GM12875 (cell line): ENCODE measurements at regions not wholly inside any gene's neighbourhood (a gene's known extent, or its start where the extent isn't known, plus 50 kb on each side); places are given as distances from the start of the nearest gene placed in this dataset.

ENCODE experiments used
- H3K4me3 ChIP-seq: one replicate; pipeline ENCODE4 v1.5.1; 2011; ENCODE audit warnings: low read depth, low read length, control low read depth
- CTCF ChIP-seq: IDR thresholded peaks from 2 replicates; pipeline ENCODE4 v1.5.1; 2011; ENCODE audit warnings: low read depth, mild to moderate bottlenecking, control low read depth, inconsistent platforms, low read length, moderate library complexity, borderline replicate concordance; ENCODE audit not compliant: insufficient read depth

GRCh38 chr12:58341791-58342190 is 400.4 kb downstream of the ATP23 start:
- H3K4me3 ChIP-seq = no peak overlapping the region
- no peak for TF ChIP-seq CTCF

- TF ChIP-seq CTCF = no peak
Observed at GRCh38 chr12:58342736-58343135, 401.4 kb downstream of the ATP23 start.

GRCh38 chr12:58346032-58346632 is 404.8 kb downstream of the ATP23 start:
- H3K4me3 ChIP-seq = no peak overlapping the region
- TF ChIP-seq CTCF = peak; percentile 48; the same call in 1 of the 2 replicates

More at GRCh38 chr12:58342736-58343135, 401.4 kb downstream of the ATP23 start:
- no peak overlapping the region for H3K4me3 ChIP-seq

DNA sequence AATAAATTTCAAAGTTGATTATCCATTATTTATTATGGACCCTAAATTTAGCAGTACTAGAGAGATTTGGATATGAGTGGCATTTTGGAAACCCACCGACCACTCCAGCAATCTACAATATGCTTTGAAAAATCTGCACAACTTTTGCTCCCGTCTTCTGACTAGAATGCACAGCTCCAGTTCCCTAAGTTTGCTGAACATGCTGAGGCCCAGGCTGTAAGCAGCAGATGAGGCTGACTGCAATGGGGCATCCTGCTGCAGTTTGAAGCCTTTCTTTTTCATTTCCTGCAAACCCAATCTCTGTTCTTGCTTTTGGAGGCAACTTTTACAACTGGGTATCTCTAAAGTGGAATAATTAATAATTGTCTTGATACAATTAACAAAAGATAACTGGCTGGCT is 405.8 kb downstream of the ATP23 start:
- H3K4me3 ChIP-seq = no peak overlapping the region
- no peak for TF ChIP-seq CTCF

DNA sequence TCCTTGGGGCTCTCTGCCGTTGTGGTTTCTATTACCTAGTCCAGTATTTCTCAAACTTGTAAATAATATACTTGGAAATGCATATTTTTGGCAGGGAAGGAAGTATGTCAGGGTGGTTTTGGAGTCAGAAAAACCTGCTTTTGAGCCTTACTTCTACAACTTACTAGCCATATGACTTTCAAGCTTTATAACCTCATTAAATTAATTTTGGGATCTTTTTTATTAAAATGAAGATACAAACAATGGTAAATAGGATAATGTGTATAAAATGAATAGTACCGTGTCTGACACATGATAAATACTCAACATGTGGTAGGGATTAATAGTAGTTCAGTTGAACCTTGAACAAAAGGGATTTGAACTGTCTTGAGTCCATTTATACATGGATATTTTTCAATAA is 406.3 kb downstream of the ATP23 start:
- no peak for TF ChIP-seq CTCF
- H3K4me3 ChIP-seq = no peak overlapping the region

GRCh38 chr12:58349161-58349560 is 407.8 kb downstream of the ATP23 start:
- no peak for TF ChIP-seq CTCF
- no peak overlapping the region for H3K4me3 ChIP-seq

GRCh38 chr12:58356794-58357193 is 415.4 kb downstream of the ATP23 start:
- no peak overlapping the region for H3K4me3 ChIP-seq
- no peak for TF ChIP-seq CTCF
